NT2/D1 (cell line): ENCODE measurements at regions not wholly inside any gene's neighbourhood (a gene's known extent, or its start where the extent isn't known, plus 50 kb on each side); places are given as distances from the start of the nearest gene placed in this dataset.
"Not testable (repeated sequence)": the region's sequence is repeated elsewhere in the genome, so short reads cannot be mapped to it uniquely, and the experiment has no call there.

Source experiments
- YY1 ChIP-seq: IDR thresholded peaks from 2 replicates; pipeline ENCODE4 v1.6.1; 2011; ENCODE audit not compliant: insufficient read length, insufficient read depth
- ZNF274 ChIP-seq: IDR thresholded peaks from 2 replicates; pipeline ENCODE4 v1.6.1; 2011; ENCODE audit warnings: mild to moderate bottlenecking, low read depth, low read length

DNA sequence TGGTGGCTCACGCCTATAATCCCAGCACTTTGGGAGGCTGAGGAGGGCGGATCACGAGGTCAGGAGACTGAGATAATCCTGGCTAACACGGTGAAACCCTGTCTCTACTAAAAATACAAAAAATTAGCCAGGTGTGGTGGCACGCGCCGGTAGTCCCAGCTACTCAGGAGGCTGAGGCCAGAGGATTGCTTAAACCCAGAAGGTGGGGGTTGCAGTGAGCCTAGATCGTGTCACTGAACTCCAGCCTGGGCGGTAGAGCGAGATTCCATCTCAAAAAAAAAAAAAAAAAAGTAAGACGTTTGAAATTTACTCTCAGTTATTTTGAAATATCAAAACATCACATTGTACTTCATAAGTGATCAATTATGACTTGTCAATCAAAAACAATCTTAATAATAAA is 176.9 kb upstream of the ZNF804A start:
- TF ChIP-seq ZNF274, YY1: not testable (repeated sequence)
